ENCODE measurements at regions not wholly inside any gene's neighbourhood (a gene's known extent, or its start where the extent isn't known, plus 50 kb on each side); places are given as distances from the start of the nearest gene placed in this dataset.

- no peak for TF ChIP-seq CTCF (conservative IDR thresholded peaks at IDR 0.05; ENCODE audit: low read length)
- no peak for TF ChIP-seq EZH2phosphoT487 (IDR thresholded peaks at IDR 0.05; ENCODE audit: borderline replicate concordance, low read depth, low read length)
Observed at GRCh38 chr3:102297072-102297658, 137.7 kb upstream of the ZPLD1 start.
